HEK293T (cell line): ENCODE measurements at regions not wholly inside any gene's neighbourhood (a gene's known extent, or its start where the extent isn't known, plus 50 kb on each side); places are given as distances from the start of the nearest gene placed in this dataset.

ENCODE experiments used
- ARNT ChIP-seq: fragments of 450-650 bp; IDR thresholded peaks from 2 replicates; pipeline ENCODE4 v1.6.1; 2017; ENCODE audit warnings: mild to moderate bottlenecking
- BHLHE40 ChIP-seq: fragments of 450-650 bp; IDR thresholded peaks from 2 replicates; pipeline ENCODE4 v1.6.1; 2016; ENCODE audit warnings: mild to moderate bottlenecking, moderate library complexity, borderline replicate concordance
- CTBP1 ChIP-seq: fragments of 450-650 bp; IDR thresholded peaks from 2 replicates; pipeline ENCODE4 v1.6.1; 2016; ENCODE audit warnings: borderline replicate concordance
- FOXK2 ChIP-seq: fragments of 450-650 bp; IDR thresholded peaks from 2 replicates; pipeline ENCODE4 v1.6.1; 2016; ENCODE audit warnings: mild to moderate bottlenecking
- HDGF ChIP-seq: fragments of 450-650 bp; IDR thresholded peaks from 2 replicates; pipeline ENCODE4 v1.6.1; 2017; ENCODE audit warnings: antibody characterized with exemption, borderline replicate concordance
- NFRKB ChIP-seq: fragments of 450-650 bp; IDR thresholded peaks from 2 replicates; pipeline ENCODE4 v1.6.1; 2016; ENCODE audit warnings: mild to moderate bottlenecking, moderate library complexity
- SP1 ChIP-seq: fragments of 450-650 bp; IDR thresholded peaks from 2 replicates; pipeline ENCODE4 v1.6.1; 2017
- SUZ12 ChIP-seq: fragments of 450-650 bp; IDR thresholded peaks from 2 replicates; pipeline ENCODE4 v1.6.1; 2016; ENCODE audit warnings: mild to moderate bottlenecking
- TARDBP ChIP-seq: fragments of 450-650 bp; IDR thresholded peaks from 2 replicates; pipeline ENCODE4 v1.6.1; 2016
- TF ChIP-seq, protein P1 (sequence below): fragments of 450-650 bp; IDR thresholded peaks from 2 replicates; pipeline ENCODE4 v1.6.1; 2016

DNA sequence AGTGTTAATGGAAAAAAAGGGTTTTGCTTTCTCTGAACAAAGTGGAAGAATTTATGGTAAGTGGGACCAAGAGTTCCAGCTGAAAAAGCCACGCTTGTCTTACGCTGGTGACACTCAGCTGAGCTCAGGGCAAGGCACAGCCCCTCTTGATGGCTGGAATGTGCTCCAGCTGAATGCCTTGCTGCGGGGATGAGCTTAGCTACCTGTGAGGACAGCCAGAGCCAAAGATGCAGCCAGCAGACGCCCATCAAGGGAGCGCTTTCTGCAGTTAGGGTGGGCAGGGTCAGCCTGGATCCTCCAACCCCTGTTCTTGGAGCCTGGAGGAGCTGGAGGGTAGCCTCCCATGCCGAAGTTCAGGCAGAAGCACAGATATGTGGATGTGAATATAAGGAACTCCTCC, 191.4 kb downstream of the SCP2D1 start:
- no peak for TF ChIP-seq FOXK2
- TF ChIP-seq BHLHE40 = no peak
- TF ChIP-seq, protein P1, sequence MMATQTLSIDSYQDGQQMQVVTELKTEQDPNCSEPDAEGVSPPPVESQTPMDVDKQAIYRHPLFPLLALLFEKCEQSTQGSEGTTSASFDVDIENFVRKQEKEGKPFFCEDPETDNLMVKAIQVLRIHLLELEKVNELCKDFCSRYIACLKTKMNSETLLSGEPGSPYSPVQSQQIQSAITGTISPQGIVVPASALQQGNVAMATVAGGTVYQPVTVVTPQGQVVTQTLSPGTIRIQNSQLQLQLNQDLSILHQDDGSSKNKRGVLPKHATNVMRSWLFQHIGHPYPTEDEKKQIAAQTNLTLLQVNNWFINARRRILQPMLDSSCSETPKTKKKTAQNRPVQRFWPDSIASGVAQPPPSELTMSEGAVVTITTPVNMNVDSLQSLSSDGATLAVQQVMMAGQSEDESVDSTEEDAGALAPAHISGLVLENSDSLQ = no peak
- no peak for TF ChIP-seq CTBP1
- no peak for TF ChIP-seq SUZ12
- TF ChIP-seq HDGF = no peak
- no peak for TF ChIP-seq ARNT
- no peak for TF ChIP-seq TARDBP
- no peak for TF ChIP-seq SP1
- no peak for TF ChIP-seq NFRKB
